GM21423 (cell line): ENCODE measurements at regions not wholly inside any gene's neighbourhood (a gene's known extent, or its start where the extent isn't known, plus 50 kb on each side); places are given as distances from the start of the nearest gene placed in this dataset.
"Not testable (repeated sequence)": the region's sequence is repeated elsewhere in the genome, so short reads cannot be mapped to it uniquely, and the experiment has no call there.

Experiments used
- ATAC-seq: cut with Tn5 transposase; IDR thresholded peaks from one replicate; pipeline ENCODE4 v1.9.1; 2021; ENCODE audit warnings: mild to moderate bottlenecking, moderate library complexity; ENCODE audit not compliant: unreplicated experiment

DNA sequence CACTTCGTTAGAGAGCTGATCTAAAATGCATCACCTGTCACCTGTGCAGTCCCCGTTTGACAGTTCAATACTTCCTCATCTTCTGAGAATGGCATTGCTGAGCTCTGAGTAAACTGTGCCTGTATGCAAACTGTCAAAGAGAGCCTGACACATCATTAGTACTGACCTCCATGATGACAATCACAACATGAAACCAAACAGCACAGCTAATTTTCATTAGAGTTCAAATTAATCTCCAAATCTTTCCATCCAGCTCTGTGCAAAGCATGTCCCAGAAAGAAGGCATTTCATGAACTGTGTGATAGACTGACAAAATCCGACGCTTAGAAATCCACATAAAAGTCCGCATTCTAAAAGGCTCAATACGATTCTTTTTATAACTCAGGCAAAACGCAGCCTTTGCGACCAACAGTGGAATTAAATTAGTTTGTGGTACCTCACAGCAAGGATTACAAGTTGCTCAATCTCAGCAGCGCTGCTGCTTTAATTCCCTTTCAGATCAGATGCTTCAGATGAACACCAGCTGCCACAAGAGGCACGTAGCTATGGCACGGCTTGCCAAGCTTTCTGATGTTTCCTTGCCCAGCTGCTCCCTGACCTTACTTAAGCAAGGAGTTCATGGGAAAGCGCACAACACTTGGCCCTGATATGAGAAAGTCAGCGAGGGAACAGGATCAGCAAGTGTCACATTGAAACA is 765.5 kb upstream of the PRMT6 start:
- ATAC-seq, result no peak

DNA sequence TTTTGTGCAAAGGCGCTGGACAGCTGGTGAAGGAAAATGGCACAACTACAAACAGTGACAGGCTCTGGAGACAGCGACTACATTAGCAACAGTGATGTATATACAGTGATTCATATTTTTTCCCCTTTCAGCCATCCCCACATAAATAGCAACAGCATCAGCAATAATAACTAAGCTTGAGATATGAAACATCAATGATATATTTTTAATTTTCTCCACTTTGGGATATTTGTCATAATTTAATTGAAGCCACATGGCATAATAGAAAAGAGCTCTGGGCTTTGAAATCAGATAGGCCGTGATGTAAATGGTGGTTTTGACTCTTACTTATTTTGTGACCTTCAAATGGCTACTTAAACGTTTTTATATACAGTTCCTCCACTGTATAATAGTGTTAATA is 764.3 kb upstream of the PRMT6 start:
- no peak for ATAC-seq

DNA sequence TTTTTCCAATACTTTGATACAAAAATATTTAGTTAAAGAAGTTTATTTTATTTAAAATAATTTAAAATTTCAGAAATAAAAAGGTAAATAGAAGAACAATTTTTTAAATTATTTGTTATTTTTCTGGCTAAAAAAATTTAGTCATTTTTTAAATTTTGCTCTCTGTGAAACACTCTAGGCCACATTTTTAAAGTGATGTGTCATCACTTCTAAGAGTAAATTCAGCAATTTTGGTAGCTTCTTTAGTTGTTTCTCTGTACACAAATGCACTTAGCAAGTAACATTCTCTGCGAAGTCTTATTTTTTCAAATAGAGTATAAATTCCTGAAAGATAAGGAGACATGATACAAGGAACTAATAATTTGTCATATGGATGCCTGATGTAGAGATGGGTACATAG is 760.0 kb upstream of the PRMT6 start:
- ATAC-seq, result no peak

DNA sequence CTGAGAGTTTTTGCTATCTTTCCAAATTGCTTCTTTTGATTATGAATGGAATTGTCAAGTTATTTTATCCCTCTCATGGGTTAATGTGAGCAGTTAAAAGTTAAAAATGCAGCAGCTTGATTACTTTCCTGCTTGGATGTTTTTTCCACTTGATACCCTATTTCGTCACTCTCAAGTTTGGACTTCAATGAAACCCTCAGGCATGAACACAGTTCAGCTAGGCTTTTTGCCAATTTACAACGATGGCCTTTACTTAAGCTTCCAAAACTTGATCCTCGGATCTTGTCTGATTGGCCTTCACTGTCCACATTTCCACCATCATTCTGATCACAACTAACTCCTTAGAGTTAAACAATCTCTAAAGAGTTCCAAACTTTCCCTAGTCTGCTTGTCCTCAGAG is 752.4 kb upstream of the PRMT6 start:
- ATAC-seq, result no peak

DNA sequence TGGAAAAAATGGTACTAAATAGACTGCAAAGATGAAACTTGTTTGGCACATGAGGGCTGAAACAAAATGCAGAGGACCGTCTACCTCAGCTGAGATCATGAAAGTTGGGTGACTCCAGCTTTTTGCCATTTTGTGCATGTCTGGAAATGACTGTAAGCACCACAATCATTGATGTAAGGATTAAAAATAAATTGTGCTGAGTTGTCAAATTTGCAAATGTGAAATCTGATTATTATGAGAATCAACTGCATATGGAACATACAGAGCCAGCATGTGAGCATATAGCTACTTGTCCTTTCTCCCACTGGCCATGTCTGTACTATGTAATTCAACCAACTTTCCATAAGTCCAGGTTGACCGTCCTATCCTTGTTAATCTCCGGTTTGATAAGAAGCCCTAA is 736.9 kb upstream of the PRMT6 start:
- ATAC-seq, result no peak

DNA sequence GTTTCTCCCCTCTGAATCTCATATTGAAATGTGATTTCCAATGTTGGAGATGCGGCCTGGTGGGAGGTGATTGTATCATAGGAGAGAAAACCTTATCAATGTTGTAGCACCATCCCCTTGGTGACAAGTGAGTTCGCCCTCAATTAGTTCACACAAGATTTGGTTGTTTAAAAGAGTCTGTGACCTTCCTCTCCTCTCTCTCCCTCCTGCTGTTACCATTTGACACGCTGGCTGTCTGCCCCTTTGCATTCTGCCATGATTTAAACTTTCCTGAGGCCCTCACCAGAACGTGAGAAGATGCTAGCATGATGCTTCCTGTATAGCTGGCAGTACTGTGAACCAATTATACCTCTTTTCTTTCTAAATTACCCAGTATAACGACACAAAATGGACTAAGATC is 730.9 kb upstream of the PRMT6 start:
- no peak for ATAC-seq

DNA sequence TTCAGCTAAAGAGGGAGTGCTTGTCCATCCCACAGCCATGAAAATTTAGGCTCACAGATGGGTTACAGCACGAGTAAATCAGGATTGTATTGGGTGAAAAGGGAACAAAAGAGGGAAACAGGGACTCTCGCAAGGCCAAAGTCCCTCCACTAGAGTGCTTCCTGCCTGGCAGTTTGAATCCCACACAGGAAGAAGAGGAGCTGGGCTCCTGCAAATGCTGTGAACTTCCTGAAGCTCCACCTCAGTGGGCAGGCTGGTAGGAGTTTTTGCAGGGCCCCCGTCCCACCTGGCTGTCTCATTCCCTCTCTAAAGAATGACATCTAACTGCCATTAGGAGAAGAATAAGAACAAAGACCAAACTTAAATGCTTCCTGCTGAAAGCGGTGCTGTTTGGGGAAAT is 712.0 kb upstream of the PRMT6 start:
- ATAC-seq, result no peak

DNA sequence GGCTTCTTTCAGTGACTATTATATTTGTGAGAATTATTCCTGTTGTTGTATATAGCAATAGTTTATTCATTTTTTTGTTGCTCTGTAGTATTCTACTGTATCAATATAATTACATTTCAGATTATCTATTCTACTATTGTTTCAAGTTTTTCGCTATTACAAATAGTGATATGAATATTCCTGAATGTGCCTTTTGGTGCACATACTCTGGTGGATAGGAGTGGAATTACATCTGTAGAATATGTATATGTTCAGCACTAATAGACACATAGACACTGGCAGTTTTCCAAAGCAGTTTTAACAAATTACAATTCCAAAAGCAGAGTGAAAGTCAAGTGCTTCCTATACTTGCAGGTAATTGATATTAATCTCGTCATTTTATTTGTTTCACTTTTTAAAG is 696.2 kb upstream of the PRMT6 start:
- ATAC-seq, result no peak

DNA sequence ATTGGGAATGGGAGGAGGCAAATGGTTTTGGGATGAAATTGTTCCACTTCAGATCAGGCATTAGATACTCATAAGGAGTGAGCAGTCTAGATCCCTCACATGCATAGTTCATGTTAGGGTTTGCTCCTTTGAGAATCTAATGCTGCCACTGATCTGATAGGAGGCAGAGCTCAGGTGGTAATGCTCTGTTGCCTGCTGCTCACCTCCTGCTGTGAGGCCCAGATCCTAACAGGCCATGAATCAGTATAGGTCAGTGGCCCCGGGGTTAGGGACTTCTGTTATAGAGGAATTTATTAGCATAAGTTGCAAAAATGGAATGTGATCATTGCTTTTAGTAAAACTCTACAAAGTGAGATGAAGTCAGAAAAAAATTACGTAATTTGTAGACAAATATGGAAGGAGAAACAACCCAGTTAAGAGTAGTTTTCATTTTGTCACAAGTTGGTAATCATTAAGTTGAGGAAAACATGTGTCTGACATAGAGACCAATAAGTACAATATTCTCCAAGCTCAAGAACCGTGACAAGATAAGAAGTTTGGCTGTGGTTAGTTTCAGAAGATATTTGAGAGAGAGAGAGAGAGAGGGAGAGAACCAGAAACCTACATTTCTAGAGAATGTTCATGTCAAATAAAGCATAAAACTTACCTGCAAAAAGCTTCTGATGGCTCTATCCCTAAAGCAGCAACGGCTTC is 689.7 kb upstream of the PRMT6 start:
- ATAC-seq, result no peak

DNA sequence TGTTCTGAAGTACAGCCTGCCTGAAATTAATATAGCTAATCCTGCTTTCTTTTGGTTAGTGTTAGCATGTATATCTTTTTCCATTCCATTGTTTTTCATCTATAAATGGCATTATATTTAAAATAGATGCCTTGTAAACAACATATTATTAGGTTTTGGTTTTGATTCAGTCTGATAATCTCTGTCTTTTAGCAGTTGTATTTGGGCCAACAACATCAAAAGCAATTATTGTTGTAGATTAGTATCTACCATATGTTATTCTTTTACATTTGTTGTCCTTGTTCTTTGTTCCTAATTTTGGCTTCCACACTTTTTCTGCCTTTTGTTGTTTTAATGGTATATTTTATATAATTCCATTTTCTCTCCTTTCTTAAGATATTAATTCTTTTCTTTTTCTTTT is 678.2 kb upstream of the PRMT6 start:
- no peak for ATAC-seq

DNA sequence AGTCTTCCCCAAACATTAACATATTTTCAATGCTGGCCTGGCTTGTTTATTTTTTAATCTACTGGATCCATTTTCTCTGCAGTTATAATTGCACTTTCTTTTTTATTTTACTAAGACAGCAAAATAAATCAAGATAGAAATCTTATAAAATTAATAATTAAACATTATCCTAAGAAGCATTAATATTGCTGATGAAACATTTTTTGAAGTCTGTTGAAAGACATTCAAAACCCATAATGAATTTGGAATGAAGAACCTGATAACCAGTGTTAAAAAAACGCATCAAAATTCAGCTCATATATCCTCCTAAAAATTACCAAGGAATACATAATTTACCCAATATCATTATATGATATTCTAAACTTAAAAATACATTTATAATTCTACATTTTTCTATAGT is 675.7 kb upstream of the PRMT6 start:
- no peak for ATAC-seq

DNA sequence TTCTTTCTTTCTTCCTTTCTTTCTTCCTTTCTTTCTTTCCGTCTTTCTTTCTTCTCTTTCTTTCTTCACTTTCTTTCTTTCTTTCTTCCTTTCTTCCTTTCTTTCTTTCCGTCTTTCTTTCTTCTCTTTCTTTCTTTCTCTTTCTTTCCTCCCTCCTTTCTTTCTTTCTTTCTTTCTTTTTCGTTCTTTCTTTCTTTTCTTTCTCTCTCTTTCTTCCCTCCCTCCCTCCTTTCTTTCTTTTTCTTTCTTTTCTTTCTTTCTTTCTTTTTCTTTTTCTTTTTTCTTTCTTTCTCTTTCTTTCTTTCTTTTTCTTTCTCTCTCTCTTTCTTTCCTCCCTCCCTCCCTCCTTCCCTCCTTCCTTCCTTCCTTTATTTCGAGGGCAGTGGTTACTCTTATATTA is 667.3 kb upstream of the PRMT6 start:
- not testable (repeated sequence) for ATAC-seq

DNA sequence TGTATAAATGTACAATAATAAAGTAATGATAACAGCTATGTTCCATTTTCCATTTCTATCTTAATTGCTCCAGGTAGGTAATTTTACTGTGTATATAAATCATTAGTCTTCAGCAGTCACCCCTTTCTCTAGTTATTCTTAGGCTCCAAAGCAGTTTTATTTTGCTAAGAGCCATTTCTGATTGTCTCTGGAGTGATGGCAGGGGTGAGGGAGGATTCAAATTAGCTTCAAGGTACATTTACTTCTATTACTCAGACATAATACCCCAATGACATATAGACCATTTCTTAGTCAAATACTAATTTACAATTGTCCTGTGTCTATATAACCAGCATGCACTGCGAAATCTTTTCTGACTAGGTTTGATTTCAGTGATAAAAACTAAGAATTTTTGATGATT is 663.4 kb upstream of the PRMT6 start:
- no peak for ATAC-seq

DNA sequence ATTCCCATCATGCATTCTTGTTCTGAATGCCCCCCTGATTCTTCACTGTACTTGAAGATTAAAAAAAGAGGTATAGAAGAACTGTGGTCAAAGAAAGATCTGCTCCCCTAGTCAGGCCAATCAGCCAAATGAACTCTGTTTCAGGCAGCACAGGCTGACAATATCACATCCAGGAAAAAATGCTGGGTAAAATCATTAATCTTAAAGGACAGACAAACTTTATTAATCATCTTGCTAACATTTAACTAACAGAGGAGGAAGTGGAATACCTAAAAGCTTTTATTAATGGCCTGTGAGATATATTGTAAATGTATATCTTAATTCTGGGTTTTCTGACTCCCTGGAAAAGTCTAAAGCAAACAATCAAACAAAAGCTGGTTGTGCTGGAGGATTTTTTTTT is 660.5 kb upstream of the PRMT6 start:
- ATAC-seq, result no peak

DNA sequence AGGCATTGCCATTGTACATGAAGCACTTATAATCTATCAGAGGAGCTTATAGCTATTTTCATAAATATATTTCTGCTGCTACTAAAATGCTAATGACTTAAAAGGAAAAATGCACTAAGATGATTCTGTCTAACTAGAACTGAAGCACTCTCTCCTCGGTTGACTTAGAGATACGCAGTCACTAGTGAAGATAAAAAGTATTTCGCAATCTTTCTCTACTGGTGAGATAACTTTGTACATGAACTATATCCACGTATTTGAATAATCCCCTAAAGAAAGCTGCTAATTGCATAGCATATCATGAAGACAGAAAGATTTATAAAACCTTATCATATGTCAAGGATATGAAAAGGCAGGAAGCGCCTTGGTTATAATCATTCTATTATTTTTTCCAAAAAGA is 658.1 kb upstream of the PRMT6 start:
- no peak for ATAC-seq

DNA sequence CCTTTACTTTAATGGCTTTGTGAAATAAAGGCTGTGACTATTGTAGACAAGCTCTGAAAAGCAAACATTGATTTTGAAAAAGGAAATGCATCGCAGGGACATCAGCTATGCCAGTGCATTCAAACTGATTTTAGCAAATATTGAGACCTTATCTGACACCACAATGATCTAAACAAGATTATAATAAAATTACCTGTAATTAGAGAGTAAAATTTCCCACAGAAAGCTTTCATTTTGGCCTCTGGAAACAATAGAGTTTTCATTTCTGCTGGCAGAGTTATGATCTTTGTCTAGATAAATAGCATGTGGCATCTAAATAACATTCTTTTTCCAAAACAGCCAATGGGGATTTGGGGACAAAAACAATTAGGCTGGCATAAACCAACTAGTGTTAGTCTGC is 650.4 kb upstream of the PRMT6 start:
- ATAC-seq, result no peak

DNA sequence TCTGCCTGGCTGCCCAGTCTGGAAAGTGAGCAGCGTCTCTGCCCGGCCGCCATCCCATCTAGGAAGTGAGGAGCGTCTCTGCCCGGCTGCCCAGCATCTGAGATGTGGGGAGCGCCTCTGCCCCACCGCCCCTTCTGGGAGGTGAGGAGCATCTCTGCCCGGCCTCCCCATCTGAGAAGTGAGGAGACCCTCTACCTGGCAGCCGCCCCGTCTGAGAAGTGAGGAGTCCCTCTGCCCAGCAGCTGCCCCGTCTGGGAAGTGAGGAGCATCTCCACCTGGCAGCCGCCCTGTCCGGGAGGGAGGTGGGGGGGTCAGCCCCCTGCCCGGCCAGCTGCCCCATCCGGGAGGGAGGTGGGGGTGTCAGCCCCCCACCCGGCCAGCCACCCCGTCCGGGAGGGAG is 644.2 kb upstream of the PRMT6 start:
- not testable (repeated sequence) for ATAC-seq

DNA sequence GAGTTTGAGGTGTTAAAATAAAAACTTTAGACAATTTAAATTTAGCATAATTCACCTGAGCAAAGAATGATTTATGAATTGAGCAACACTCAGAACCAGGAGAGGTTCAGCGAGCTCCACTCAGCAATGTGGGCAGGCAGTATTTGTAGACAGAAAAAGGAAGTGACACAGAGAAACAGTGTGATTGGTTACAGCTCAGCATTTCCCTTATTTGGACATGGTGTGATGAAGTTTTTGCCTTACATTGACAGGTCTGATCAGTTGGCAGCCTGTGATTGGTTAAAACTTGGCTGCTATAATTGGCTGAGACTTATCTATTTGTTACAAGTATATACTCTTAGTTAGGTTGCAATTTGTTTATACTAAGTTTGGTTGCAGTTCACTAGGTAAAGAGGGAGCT is 621.2 kb upstream of the PRMT6 start:
- no peak for ATAC-seq

DNA sequence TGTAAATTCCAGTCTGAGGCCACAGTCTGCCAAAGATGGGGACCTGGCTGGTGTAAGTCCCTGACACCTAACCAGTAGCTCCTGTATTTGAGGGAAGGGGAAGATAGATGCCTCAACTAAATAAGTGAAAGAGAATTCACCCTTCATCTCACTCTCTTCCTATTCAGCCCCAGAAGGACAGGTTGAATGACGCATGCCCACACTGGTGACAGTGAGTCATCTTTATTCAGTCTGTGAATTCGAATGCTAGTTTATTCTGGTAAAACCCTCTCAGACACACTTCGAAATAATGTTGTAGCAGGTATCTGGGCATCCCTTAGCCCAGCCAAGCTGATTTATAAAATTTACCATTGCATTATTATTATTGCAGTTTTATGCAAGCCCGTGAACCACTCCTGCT is 617.0 kb upstream of the PRMT6 start:
- ATAC-seq, result no peak

DNA sequence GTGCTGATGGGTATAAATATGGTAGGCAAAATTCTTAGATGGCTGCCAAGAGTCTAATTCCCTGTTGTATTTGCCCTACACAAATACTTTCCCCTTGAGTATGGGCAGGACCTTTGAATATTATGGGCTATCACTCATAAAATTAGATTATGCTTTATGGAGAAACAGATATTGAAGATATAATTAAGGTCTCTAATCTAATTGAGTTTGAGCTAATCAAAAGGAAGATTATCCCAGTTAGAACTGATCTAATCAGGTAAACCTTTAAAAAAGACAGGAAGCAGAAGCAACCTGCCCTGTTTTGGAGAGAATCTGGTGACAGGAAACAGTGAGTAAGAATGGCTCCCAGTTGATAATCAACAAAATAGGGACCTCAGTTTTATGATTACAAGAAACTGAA is 609.0 kb upstream of the PRMT6 start:
- ATAC-seq, result no peak

DNA sequence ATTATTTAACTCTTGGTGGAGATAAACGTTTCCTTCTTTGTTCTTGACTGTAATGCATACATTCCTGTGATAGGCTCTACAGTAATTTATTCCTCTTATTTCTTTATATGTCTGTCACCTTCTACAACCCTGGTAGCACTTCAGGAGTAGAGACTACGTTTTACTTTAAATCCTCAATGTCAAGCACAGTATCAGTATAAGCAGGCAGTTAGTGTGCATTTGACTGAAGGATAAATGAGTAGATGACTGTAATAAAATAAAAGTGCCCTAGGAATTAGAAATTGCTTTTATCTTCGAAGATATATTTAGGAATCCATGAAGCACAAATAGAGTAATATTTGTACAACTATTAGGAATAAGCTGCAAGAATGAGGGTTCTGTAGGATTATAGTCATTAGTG is 599.6 kb upstream of the PRMT6 start:
- ATAC-seq, result no peak

DNA sequence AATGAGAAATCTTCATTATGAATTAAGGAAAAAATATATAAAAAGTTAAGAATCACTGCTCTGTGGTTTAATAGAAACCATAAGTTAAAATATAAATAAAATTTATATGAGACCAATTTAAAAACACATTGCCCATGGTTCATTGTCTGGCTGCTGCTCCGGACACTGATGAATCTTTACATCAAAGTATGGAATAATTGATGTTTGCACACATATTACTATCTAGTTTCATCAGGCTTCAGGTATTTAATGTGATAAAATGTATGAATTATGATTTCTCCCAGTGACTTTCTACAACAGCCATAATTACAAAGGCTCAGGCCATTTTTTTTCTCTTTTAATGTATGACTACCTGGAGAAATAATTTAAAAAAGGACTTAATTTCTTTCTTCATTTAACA is 599.1 kb upstream of the PRMT6 start:
- ATAC-seq, result no peak

DNA sequence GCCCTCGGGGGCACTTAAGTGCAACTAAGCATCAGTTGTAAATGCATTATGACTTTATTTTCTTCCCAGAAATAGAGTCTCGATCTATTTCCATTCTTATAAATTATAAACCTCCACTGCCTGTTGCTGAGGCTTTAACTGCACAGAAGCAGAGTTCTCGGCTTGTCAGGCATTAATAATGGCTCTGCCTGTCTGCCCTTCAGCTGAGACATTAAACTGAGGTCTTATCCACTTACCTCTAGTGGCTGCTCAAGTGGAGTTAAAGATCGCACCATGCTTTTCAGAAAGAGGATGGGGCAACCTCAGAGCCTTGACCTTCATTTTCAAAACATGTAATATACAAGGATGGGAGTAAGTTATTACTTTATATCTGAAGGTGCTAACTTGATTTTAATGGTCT is 597.6 kb upstream of the PRMT6 start:
- ATAC-seq, result no peak
